ENCODE measurements at regions not wholly inside any gene's neighbourhood (a gene's known extent, or its start where the extent isn't known, plus 50 kb on each side); places are given as distances from the start of the nearest gene placed in this dataset.

- no peak for TF ChIP-seq TCF7L2 (IDR thresholded peaks at IDR 0.05; ENCODE audit: borderline replicate concordance, extremely low read depth, insufficient read depth, insufficient read length)
- no peak for TF ChIP-seq EZH2 (IDR thresholded peaks at IDR 0.05)
- no peak for TF ChIP-seq CTCF (IDR thresholded peaks at IDR 0.05 in 2 of 3, conservative IDR thresholded peaks at IDR 0.05 in 1 of 3; ENCODE audit: borderline replicate concordance in 1 of 3, insufficient read depth in 1 of 3, low read depth in 2 of 3, low read length in 2 of 3)
- TF ChIP-seq CEBPB (IDR thresholded peaks at IDR 0.05; ENCODE audit: low read depth) = no peak
- TF ChIP-seq POLR2AphosphoS5 (IDR thresholded peaks at IDR 0.05; ENCODE audit: low read depth, low read length) = no peak
- TF ChIP-seq POLR2A (IDR thresholded peaks at IDR 0.05; ENCODE audit: borderline replicate concordance, extremely low read depth, insufficient read depth, insufficient read length) = no peak
- TF ChIP-seq MAX (IDR thresholded peaks at IDR 0.05) = no peak
These were observed 185.0 kb upstream of the PRICKLE2 start for GRCh38 chr3:64410226-64410625.
